GM13977 (cell line): ENCODE measurements at regions not wholly inside any gene's neighbourhood (a gene's known extent, or its start where the extent isn't known, plus 50 kb on each side); places are given as distances from the start of the nearest gene placed in this dataset.

Source experiments
- DNase-seq: peaks from one replicate; pipeline ENCODE4 v3.0.0; 2012; ENCODE audit warnings: low spot score
- CTCF ChIP-seq: IDR thresholded peaks from 2 replicates; pipeline ENCODE4 v1.5.1; 2012; ENCODE audit warnings: mild to moderate bottlenecking, control low read depth; ENCODE audit not compliant: insufficient read depth; ENCODE audit errors: extremely low read depth, missing control alignments
- in situ Hi-C: fragments of 300-500 bp; cut with MboI; formaldehyde crosslinking; loops from one replicate; pipeline ENCODE4 v1.12.0; 2022; ENCODE audit warnings: low sequenced_read_pairs, low pct_unique_long_range_greater_than_20kb, mixed read lengths, inconsistent platforms; ENCODE audit not compliant: unreplicated experiment

GRCh38 chr21:35764586-35764985 is 295.7 kb downstream of the SETD4 start:
- no peak for TF ChIP-seq CTCF
- DNase-seq: no peak
- in situ Hi-C loops: no loop called here

- no peak for TF ChIP-seq CTCF
- no peak for DNase-seq
- in situ Hi-C loops: no loop called here
Measured at GRCh38 chr21:35764077-35764476, 296.2 kb downstream of the SETD4 start.

GRCh38 chr21:35754583-35754982 is 305.7 kb downstream of the SETD4 start:
- no peak for TF ChIP-seq CTCF
- in situ Hi-C loops: no loop called here
- no peak for DNase-seq

DNA sequence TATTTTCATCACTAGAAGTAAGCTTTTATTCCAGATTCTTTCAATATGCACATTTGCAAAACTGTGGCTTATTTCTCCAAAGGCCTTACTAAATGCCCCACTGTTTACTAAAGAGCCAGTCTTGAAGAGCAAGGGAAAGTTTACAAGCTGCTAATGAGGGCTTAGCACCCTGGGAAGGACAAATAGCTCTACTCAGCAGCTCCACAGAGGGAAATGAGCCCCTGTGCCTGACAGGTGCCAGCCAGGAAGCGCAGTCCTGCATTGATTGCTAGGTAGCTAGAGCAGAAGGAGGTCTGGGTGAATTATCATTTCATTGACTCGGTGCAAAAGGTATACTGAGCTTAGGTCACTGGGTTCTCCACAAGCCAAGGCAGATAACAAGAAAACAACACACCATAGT is 307.0 kb downstream of the SETD4 start:
- no peak for TF ChIP-seq CTCF
- DNase-seq: no peak
- in situ Hi-C loops: no loop called here

DNA sequence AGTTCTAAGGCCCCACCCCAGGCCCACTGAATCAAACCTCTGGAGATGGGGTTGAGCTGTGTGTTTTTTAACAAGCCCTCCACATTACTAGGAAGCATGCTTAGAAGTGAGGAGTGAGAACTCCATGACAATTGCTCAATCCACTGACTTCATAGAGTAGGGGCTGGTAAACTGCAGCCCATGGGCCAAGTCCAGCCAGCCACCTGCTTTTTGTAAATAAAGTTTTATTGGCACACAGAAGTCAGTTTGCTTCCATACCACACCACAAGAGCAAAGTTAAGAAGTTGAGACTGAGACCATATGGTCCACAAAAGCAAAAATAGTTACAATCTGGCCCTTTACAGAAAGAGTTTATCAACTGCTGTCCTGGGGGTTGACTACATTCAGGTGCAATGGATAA is 309.2 kb downstream of the SETD4 start:
- DNase-seq: no peak
- in situ Hi-C loops: no loop called here
- TF ChIP-seq CTCF: no peak

DNA sequence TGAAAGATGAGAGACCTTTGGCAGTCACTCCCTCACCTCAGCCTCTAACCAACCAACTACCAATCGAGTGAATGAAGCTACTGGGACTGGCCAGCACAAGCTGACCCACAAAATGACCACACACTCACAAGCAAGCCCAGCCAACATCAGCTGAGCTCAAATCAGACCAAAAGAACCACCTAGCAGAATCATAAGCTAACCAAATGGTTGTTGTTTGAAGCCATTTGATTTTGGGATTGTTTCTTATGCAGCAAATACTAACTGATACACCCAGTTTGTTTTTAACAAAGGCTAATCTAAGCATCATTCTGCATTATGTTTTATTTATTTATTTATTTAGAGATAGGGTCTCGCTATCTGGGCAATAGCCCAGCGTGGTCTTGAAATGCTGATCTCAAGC is 310.4 kb downstream of the SETD4 start:
- TF ChIP-seq CTCF: no peak
- DNase-seq: no peak
- in situ Hi-C loops: no loop called here

DNA sequence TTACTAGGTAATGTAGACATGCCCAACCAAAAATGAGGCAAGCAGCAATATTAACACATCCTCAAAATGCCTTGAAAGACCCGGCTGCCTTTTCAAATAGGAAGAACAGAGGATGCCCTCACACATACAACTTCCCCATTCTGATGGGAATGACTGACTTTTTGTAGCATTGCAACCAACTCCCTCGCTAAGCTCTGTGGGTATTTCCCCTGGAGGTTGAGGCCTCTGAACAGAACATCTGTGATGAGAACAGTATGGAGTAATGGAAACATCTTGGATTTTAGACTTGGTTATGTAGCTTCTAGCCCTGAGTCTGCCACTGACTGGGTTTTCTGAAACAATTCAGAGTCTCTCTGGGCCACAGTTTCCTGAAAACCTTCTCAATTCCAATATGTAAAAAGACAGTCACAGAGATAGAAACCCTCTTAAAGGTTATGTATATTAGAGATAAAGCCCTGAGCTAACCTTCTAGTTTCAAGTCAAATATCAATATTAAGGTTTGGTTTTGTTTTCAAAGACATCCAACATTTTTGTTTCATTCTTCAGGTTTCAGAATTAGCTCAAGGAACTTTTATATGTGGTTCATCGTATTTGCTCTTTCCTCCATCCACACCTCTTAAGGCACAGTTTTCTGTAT is 311.5 kb downstream of the SETD4 start:
- TF ChIP-seq CTCF: no peak
- no peak for DNase-seq
- in situ Hi-C loops: no loop called here
